ENCODE measurements at regions not wholly inside any gene's neighbourhood (a gene's known extent, or its start where the extent isn't known, plus 50 kb on each side); places are given as distances from the start of the nearest gene placed in this dataset.

DNA sequence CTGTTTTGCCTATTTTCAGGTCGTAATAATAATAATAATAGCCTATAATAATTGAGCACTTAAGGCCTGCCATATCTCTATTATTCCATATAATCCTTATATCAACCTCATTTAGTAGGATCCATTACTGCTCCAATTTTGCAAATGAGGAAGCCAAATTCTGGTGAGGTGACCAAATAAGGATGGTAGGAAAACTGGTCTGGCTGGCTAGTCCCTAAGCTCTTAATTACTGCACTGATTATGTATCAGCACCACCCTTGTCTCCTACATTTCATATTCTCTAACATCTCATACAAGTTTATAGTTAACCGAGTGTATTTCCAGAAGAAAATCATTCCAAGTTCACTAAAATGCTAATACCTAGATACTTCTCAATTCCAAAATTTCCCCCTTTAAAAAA, 166.5 kb upstream of the RGMB start:
- DNase-seq (ENCODE audit: low spot score), result no peak

DNA sequence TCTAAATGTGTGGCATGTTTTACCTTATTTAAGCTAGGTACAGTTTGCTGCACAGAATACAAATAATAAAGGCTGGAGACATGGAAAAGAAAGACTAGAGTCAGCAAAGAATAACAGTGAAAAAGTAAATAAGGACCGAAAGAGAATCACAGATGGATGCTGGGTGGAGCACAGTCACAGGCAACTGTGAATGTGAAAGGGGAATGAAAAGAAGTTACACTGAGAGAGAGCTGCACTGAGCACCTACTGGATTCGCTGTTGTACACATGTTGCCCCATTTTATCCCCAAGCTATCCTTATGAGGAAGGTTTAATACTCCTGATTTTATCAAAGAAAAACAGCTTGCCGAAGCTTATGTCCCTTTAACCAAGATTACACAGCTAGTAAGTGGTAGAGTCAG, 165.4 kb upstream of the RGMB start:
- DNase-seq (ENCODE audit: low spot score), result no peak

DNA sequence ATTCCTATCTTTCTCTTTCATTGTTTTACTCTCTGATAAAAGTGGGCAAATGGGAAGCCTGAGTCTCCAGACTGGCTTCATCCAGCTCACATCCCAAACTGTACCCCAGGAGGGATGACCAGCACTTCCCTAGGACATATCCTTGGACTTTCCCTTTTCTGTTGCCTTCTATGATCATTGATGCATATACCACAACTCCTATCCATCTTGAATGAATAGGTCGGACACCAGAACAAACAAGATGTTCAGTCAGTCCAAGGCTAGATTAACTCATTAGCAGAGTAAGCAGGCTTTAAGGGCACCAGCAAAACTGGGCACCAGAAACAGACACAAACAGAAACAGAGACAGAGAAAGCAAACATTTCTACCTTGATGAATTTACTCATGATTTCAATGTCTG, 159.1 kb upstream of the RGMB start:
- DNase-seq (ENCODE audit: low spot score), result no peak

DNA sequence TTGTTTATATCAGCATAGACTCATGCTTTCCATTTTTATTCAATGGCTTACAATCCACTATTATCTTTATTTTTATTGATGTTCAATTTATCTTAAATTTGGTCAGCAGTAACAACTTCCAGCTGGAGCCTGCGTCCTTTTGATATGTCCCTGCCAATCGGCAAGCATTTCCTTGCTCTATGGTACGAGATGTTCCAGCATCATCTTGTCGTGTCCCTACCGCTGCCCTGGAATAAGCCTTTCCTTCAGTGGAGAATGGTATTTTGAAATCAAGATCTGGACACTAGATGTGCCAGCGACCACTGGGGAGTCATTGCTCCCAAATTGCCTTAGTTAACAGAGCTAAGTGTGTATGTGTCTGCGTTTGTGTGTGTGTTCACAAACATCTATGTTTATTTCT, 151.6 kb upstream of the RGMB start:
- DNase-seq (ENCODE audit: low spot score), result no peak

- DNase-seq (ENCODE audit: low spot score), result no peak
Observed at GRCh38 chr5:98624145-98624880, 149.2 kb upstream of the RGMB start.

DNA sequence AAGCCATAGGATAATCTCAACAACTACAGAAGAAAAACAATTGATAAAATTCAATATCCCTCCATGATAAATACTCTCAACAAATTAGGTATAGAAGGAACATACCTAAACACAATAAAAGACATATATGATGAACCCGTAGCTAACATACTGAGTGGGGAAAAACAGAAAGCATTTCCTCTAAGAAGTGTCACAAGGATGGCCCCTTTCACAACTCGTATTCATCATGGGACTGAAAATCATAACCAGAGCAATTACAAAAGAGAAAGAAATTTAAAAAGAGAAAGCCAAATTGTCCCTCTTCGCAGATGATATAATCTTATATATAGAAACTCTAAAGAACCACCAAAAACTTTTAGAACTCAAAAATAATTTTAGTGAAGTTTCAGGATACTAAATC, 146.3 kb upstream of the RGMB start:
- no peak for DNase-seq (ENCODE audit: low spot score)

DNA sequence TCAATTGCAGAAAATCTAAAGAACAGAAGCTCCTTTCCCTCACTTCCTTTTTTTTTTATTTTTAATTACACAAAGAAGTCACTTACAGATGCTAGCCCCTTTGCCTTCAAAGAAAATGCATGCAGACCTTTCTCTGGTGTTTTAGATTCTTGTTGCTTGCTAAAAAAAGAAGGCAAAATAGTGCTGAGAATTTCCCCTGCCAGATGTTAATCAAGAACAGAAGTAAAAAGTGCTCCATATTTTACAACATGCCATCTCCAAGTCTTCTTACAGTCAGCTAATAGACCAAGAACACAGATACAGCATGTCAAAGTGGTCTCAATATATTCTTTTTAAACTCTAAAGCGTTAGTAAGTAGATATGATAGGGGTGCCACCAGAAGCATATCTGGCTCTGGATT, 142.8 kb upstream of the RGMB start:
- DNase-seq (ENCODE audit: low spot score), result no peak

DNA sequence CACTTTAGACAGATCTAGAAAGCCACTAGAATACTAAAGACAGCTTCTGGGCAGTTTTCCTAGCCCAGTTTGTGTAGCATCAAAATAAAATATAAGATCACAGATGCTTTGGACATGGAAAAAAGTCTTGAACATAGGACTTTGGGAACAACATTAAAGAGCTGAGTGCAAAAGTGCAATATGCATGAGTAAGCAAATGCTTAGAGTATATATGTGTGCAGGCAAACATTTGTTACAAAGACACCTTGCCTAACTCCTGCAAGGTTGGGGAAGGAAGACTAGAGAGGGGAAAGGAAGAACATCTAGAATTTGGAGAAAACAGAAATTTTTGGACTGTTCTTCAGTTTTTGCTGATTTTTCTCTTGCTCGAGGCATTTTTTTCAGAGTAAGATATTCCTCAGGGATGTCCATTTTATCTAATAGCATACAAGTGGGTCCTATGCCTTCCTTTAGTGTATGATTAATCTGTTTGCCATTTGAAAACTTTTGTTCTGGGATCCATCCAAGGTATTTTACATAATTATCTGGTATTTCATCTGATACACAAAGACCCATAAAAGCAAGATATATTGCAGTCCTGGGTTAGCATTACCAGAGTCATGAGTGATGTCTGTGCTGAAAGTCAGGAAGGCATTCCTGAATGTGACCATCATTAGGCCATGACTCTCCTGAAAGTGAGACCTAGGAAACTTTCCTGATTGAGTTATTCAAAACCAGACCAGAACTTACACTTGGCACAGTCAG, 142.0 kb upstream of the RGMB start:
- DNase-seq (ENCODE audit: low spot score), result no peak

- no peak for DNase-seq (ENCODE audit: low spot score)
Observed at GRCh38 chr5:98635656-98636055, 137.8 kb upstream of the RGMB start.

GRCh38 chr5:98637116-98637515, 136.3 kb upstream of the RGMB start:
- no peak for DNase-seq (ENCODE audit: low spot score)

- no peak for DNase-seq (ENCODE audit: low spot score)
Observed at GRCh38 chr5:98637557-98637956, 135.9 kb upstream of the RGMB start.

- DNase-seq (ENCODE audit: low spot score), result no peak
Observed at GRCh38 chr5:98638111-98638510, 135.4 kb upstream of the RGMB start.

DNA sequence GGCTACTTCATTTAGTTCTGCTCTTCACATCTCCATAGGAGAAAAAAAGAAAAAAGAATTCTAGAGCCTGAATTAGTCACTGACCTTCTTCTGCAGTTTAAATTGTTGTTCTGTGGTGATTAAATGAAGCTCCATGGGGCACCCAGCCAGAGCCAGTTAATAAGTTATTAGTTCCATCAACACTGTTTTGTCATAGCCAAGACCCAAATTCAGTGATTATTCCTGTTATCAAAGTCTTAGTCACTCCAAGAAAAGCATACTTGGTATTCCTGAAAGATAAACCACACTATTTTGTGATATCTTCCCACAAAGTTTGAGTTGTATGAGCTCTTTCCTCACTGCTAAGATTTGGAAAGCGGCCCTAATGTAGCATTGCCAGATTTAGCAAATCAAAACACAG, 134.8 kb upstream of the RGMB start:
- DNase-seq (ENCODE audit: low spot score), result no peak

DNA sequence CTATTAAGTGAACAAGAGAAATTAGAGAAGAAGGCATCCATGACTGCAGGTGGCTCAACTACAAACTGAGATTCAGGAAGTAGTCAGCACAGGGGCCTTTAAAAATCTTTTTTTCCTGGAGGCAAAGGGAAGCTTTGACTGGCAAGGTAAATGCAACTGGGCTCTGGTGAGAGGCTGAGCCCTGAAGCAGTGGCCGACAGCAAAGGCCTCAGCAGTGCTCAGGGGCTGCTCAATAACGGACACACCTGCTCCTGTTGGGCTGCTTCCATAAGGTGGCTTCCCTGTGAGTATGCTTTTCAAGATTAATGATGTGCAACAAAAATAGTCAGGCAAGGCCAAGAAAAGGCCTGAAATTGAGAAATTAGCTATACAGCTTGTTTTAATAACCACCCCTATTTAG, 134.2 kb upstream of the RGMB start:
- no peak for DNase-seq (ENCODE audit: low spot score)

GRCh38 chr5:98641671-98642070, 131.8 kb upstream of the RGMB start:
- DNase-seq (ENCODE audit: low spot score), result no peak

GRCh38 chr5:98643569-98643968, 129.9 kb upstream of the RGMB start:
- DNase-seq (ENCODE audit: low spot score), result no peak

DNA sequence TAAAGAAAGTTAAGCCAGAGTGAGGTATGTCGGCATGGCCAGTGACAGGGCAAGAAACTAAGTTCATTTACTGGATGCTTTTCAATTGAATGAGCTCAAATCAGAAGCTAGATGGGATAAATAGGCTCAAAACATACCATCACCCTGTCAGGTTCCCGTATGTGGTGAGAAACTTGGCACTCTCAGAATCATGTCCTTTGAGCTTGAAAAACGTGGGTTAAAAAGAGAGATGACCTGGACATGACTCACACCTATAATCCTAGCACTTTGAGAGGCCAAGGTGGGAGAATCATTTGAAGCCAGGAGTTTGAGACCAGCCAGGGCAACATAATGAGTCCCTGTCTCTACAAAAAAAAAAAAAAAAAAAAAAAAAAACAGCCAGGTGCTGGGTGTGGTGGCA, 121.7 kb upstream of the RGMB start:
- no peak for DNase-seq (ENCODE audit: low spot score)

- no peak for DNase-seq (ENCODE audit: low spot score)
Observed at GRCh38 chr5:98656125-98656795, 117.2 kb upstream of the RGMB start.

- no peak for DNase-seq (ENCODE audit: low spot score)
Observed at GRCh38 chr5:98656796-98657195, 116.7 kb upstream of the RGMB start.

GRCh38 chr5:98657559-98657958, 115.9 kb upstream of the RGMB start:
- no peak for DNase-seq (ENCODE audit: low spot score)

DNA sequence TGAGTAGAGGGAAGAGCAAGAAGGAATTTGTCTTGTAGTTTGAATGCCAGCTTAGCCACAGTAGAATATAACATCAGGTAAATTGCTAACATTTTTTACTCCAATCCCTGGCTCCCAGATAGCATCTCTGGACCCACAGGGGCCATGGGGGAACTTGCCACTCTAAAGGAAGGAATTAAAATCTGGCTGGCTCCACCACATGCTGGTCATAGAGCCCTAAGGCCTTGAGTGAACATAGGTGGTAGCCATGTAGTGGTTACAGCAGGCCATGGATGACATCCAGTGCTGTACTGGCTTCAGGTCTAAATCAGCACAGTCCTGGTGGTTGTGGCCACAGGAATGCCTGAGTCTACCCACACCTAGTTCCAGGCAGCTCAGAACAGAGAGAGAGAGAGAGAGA, 109.9 kb upstream of the RGMB start:
- DNase-seq (ENCODE audit: low spot score), result no peak

DNA sequence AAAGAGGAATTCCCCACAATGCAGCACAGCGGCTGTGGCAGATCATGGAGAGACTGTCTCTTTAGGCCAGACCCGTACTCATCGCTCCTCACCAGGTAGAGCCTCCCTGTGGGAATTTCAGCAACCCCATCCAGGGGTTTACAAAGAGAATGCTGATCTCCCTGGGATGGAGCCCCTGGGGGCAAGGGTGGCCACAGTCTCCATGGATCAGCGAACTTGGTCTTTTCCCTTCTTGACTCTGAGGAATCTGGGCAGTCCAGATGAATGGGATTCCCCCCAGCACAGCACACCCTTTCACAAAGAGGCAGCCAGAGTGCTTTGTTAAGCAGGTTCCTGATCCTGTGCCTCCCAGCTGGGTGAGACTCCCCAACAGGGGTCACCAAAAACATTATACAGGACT, 108.7 kb upstream of the RGMB start:
- DNase-seq (ENCODE audit: low spot score), result no peak

DNA sequence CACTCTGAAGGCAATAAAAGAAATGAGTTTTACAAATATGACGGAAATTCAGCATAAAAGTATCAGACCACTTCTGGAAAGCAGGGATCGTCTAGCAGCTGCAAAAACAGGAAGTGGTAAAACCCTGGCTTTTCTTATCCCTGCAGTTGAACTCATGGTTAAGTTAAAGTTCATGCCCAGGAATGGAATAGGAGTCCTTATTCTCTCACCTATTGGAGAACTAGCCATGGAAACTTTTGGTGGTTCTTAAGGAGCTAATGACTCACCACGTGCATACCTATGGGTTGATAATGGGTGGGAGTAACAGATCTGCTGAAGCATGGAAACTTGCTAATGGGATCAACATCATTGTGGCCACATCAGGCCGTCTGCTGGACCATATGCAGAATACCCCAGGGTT, 93.5 kb upstream of the RGMB start:
- DNase-seq (ENCODE audit: low spot score), result no peak

Measured in left forelimb (tissue), 1 donor.